Neural cell (in vitro differentiated cells): ENCODE measurements at regions not wholly inside any gene's neighbourhood (a gene's known extent, or its start where the extent isn't known, plus 50 kb on each side); places are given as distances from the start of the nearest gene placed in this dataset.

ENCODE experiments used
- EP300 ChIP-seq: fragments of 450-650 bp; conservative IDR thresholded peaks from 2 replicates; pipeline ENCODE4 v1.6.1; 2014; ENCODE audit warnings: antibody characterized with exemption, mild to moderate bottlenecking, moderate library complexity; ENCODE audit not compliant: poor library complexity, severe bottlenecking
- EZH2 ChIP-seq: fragments of 200-600, 300-800 bp; shearing (Covaris generic), sonication (generic); IDR thresholded peaks from 2 replicates; pipeline ENCODE4 v1.6.1; 2014; ENCODE audit warnings: antibody characterized with exemption, low read length, borderline replicate concordance, mild to moderate bottlenecking; ENCODE audit not compliant: insufficient read depth, poor library complexity, severe bottlenecking
- POLR2AphosphoS5 ChIP-seq: IDR thresholded peaks from 2 replicates; pipeline ENCODE4 v1.6.1; 2012
- RAD21 ChIP-seq: fragments of 450-650 bp; conservative IDR thresholded peaks from 2 replicates; pipeline ENCODE4 v1.6.1; 2014; ENCODE audit warnings: antibody characterized with exemption, mild to moderate bottlenecking, moderate library complexity
- SMC3 ChIP-seq: fragments of 450-650 bp; conservative IDR thresholded peaks from 2 replicates; pipeline ENCODE4 v1.6.1; 2014; ENCODE audit warnings: antibody characterized with exemption, mild to moderate bottlenecking, moderate library complexity; ENCODE audit not compliant: poor library complexity
- TAF1 ChIP-seq: IDR thresholded peaks from 2 replicates; pipeline ENCODE4 v1.6.1; 2012; ENCODE audit warnings: low read depth
- TF ChIP-seq, protein P1 (sequence below): fragments of 450-650 bp; IDR thresholded peaks from 2 replicates; pipeline ENCODE4 v1.5.1; 2014; ENCODE audit warnings: antibody characterized with exemption, mild to moderate bottlenecking, moderate library complexity; ENCODE audit not compliant: poor library complexity, severe bottlenecking
- TF ChIP-seq, protein P2 (sequence below): IDR thresholded peaks from 2 replicates; pipeline ENCODE4 v1.6.1; 2012; ENCODE audit warnings: borderline replicate concordance

DNA sequence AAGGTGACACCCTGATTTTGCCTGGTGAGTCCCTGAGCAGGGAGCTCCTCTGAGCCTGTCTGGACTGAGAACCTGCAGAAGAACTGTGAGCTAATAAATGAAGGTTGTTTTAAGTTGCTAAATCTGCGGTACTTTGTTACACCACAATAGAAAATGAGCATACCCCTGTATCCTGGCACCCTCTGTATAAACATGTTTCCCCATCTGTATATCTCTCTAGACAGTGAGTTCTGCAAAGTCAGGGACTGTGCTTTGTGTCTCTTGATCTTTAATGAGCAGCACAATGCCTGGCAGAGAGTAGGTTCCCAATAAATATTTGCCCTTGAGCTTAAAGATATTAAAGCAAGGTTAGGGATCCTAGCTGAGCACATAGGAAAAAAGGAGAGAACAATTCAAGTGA is 228.8 kb downstream of the OMA1 start:
- no peak for TF ChIP-seq EZH2
- TF ChIP-seq, protein P1, sequence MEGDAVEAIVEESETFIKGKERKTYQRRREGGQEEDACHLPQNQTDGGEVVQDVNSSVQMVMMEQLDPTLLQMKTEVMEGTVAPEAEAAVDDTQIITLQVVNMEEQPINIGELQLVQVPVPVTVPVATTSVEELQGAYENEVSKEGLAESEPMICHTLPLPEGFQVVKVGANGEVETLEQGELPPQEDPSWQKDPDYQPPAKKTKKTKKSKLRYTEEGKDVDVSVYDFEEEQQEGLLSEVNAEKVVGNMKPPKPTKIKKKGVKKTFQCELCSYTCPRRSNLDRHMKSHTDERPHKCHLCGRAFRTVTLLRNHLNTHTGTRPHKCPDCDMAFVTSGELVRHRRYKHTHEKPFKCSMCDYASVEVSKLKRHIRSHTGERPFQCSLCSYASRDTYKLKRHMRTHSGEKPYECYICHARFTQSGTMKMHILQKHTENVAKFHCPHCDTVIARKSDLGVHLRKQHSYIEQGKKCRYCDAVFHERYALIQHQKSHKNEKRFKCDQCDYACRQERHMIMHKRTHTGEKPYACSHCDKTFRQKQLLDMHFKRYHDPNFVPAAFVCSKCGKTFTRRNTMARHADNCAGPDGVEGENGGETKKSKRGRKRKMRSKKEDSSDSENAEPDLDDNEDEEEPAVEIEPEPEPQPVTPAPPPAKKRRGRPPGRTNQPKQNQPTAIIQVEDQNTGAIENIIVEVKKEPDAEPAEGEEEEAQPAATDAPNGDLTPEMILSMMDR, result no peak
- no peak for TF ChIP-seq POLR2AphosphoS5
- TF ChIP-seq EP300, result no peak
- no peak for TF ChIP-seq TAF1
- TF ChIP-seq, protein P2, sequence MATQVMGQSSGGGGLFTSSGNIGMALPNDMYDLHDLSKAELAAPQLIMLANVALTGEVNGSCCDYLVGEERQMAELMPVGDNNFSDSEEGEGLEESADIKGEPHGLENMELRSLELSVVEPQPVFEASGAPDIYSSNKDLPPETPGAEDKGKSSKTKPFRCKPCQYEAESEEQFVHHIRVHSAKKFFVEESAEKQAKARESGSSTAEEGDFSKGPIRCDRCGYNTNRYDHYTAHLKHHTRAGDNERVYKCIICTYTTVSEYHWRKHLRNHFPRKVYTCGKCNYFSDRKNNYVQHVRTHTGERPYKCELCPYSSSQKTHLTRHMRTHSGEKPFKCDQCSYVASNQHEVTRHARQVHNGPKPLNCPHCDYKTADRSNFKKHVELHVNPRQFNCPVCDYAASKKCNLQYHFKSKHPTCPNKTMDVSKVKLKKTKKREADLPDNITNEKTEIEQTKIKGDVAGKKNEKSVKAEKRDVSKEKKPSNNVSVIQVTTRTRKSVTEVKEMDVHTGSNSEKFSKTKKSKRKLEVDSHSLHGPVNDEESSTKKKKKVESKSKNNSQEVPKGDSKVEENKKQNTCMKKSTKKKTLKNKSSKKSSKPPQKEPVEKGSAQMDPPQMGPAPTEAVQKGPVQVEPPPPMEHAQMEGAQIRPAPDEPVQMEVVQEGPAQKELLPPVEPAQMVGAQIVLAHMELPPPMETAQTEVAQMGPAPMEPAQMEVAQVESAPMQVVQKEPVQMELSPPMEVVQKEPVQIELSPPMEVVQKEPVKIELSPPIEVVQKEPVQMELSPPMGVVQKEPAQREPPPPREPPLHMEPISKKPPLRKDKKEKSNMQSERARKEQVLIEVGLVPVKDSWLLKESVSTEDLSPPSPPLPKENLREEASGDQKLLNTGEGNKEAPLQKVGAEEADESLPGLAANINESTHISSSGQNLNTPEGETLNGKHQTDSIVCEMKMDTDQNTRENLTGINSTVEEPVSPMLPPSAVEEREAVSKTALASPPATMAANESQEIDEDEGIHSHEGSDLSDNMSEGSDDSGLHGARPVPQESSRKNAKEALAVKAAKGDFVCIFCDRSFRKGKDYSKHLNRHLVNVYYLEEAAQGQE, result no peak
- TF ChIP-seq RAD21, result no peak
- TF ChIP-seq SMC3, result no peak
